Coronary artery (tissue), 2 donors: ENCODE measurements at regions not wholly inside any gene's neighbourhood (a gene's known extent, or its start where the extent isn't known, plus 50 kb on each side); places are given as distances from the start of the nearest gene placed in this dataset.
"Not testable (repeated sequence)": the region's sequence is repeated elsewhere in the genome, so short reads cannot be mapped to it uniquely, and the experiment has no call there.

ENCODE experiments used
- DNase-seq: peaks from one replicate; pipeline ENCODE4 v3.0.0-alpha.2; 2017; ENCODE audit warnings: low spot score
- H3K27ac ChIP-seq, 2 donors: fragments of 200-600 bp; sonication (generic); one replicate each; pipeline ENCODE4 v1.5.1; 2016 to 2019
- H3K4me3 ChIP-seq: fragments of 200-600 bp; sonication (generic); 2 replicates; pipeline ENCODE4 v1.5.1; 2016; ENCODE audit warnings: mild to moderate bottlenecking, moderate library complexity
- CTCF ChIP-seq: fragments of 200-600 bp; sonication (generic); IDR thresholded peaks from one replicate; pipeline ENCODE4 v1.5.1; 2019; ENCODE audit warnings: antibody characterized with exemption

GRCh38 chr13:67509018-67509417, 278.9 kb upstream of the PCDH9 start:
- Histone ChIP-seq H3K27ac (no peak overlapping the region), H3K4me3 (no peak overlapping the region)
- no peak for DNase-seq
- no peak for TF ChIP-seq CTCF

- H3K4me3 ChIP-seq, H3K27ac ChIP-seq, DNase-seq: not testable (repeated sequence)
Observed at GRCh38 chr13:67508275-67508674, 278.1 kb upstream of the PCDH9 start.

GRCh38 chr13:67506407-67506806, 276.3 kb upstream of the PCDH9 start:
- DNase-seq: no peak
- no peak for TF ChIP-seq CTCF
- Histone ChIP-seq H3K27ac (no peak overlapping the region), H3K4me3 (no peak overlapping the region)

- no peak overlapping the region for H3K4me3 ChIP-seq
- DNase-seq: no peak
Observed at GRCh38 chr13:67505376-67505775, 275.2 kb upstream of the PCDH9 start.

GRCh38 chr13:67498948-67499347, 268.8 kb upstream of the PCDH9 start:
- no peak for TF ChIP-seq CTCF
- H3K27ac ChIP-seq: no peak overlapping the region
- no peak for DNase-seq
- H3K4me3 ChIP-seq: no peak overlapping the region

More at GRCh38 chr13:67505376-67505775, 275.2 kb upstream of the PCDH9 start:
- TF ChIP-seq CTCF: no peak
- H3K27ac ChIP-seq: no peak overlapping the region

GRCh38 chr13:67493835-67494234, 263.7 kb upstream of the PCDH9 start:
- no peak for TF ChIP-seq CTCF
- Histone ChIP-seq H3K4me3 (no peak overlapping the region), H3K27ac (no peak overlapping the region)
- no peak for DNase-seq

GRCh38 chr13:67489016-67489415, 258.9 kb upstream of the PCDH9 start:
- TF ChIP-seq CTCF: no peak

GRCh38 chr13:67481445-67481844, 251.3 kb upstream of the PCDH9 start:
- no peak overlapping the region for H3K4me3 ChIP-seq
- TF ChIP-seq CTCF: no peak
- no peak overlapping the region for H3K27ac ChIP-seq
- no peak for DNase-seq

More at GRCh38 chr13:67489016-67489415, 258.9 kb upstream of the PCDH9 start:
- H3K4me3 ChIP-seq: no peak overlapping the region
- DNase-seq: no peak
- no peak overlapping the region for H3K27ac ChIP-seq
